GM12892 (cell line): ENCODE measurements at regions not wholly inside any gene's neighbourhood (a gene's known extent, or its start where the extent isn't known, plus 50 kb on each side); places are given as distances from the start of the nearest gene placed in this dataset.

Experiments
- POLR2A ChIP-seq: IDR thresholded peaks from 2 replicates; pipeline ENCODE4 v1.6.1; 2011; ENCODE audit warnings: low read depth, low read length, control low read depth
- POLR2AphosphoS5 ChIP-seq: IDR thresholded peaks from 2 replicates; pipeline ENCODE4 v1.6.1; 2011; ENCODE audit warnings: low read depth, low read length, control low read depth

GRCh38 chr21:28852706-28853105, 140.0 kb downstream of the LTN1 start:
- TF ChIP-seq POLR2A (no peak), POLR2AphosphoS5 (no peak)
